ENCODE measurements at regions not wholly inside any gene's neighbourhood (a gene's known extent, or its start where the extent isn't known, plus 50 kb on each side); places are given as distances from the start of the nearest gene placed in this dataset.

- Histone ChIP-seq H3K27me3 (ENCODE audit: control insufficient read depth in 3 of 3, insufficient read depth in 3 of 3, low read length in 2 of 3) (no peaks in the 10 kb centered on the region), H3K9me3 (ENCODE audit: control insufficient read depth in 4 of 4, insufficient read depth in 3 of 4, low read length in 3 of 4) (no peaks in the 10 kb centered on the region), H3K27ac (ENCODE audit: low read depth in 1 of 2, low read length in 1 of 2) (no peak overlapping the region), H3K9ac (ENCODE audit: insufficient read depth in 1 of 2, low read length in 2 of 2) (no peak overlapping the region), H3K4me1 (ENCODE audit: control insufficient read depth in 5 of 5, insufficient read depth in 5 of 5, low read length in 5 of 5) (peaks cover 4 to 30% (median 18%) of the 10 kb centered on the region in 5 donors), H3K4me3 (no peak overlapping the region), H3K36me3 (ENCODE audit: control insufficient read depth in 4 of 4, insufficient read depth in 4 of 4, low read length in 4 of 4) (no peaks in the 10 kb centered on the region)
- WGBS, 2 donors: 95% methylated on average over 5 of the region's 5 CpGs
- ATAC-seq (ENCODE audit: insufficient read depth, low FRiP score) (no peak), DNase-seq (no peak)
- TF ChIP-seq, protein P1, sequence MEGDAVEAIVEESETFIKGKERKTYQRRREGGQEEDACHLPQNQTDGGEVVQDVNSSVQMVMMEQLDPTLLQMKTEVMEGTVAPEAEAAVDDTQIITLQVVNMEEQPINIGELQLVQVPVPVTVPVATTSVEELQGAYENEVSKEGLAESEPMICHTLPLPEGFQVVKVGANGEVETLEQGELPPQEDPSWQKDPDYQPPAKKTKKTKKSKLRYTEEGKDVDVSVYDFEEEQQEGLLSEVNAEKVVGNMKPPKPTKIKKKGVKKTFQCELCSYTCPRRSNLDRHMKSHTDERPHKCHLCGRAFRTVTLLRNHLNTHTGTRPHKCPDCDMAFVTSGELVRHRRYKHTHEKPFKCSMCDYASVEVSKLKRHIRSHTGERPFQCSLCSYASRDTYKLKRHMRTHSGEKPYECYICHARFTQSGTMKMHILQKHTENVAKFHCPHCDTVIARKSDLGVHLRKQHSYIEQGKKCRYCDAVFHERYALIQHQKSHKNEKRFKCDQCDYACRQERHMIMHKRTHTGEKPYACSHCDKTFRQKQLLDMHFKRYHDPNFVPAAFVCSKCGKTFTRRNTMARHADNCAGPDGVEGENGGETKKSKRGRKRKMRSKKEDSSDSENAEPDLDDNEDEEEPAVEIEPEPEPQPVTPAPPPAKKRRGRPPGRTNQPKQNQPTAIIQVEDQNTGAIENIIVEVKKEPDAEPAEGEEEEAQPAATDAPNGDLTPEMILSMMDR (IDR thresholded peaks at IDR 0.05; ENCODE audit: control extremely low read depth, extremely low read depth): no peak
Observed at GRCh38 chr10:78971094-78971682, 97.6 kb upstream of the ZMIZ1 start.

DNA sequence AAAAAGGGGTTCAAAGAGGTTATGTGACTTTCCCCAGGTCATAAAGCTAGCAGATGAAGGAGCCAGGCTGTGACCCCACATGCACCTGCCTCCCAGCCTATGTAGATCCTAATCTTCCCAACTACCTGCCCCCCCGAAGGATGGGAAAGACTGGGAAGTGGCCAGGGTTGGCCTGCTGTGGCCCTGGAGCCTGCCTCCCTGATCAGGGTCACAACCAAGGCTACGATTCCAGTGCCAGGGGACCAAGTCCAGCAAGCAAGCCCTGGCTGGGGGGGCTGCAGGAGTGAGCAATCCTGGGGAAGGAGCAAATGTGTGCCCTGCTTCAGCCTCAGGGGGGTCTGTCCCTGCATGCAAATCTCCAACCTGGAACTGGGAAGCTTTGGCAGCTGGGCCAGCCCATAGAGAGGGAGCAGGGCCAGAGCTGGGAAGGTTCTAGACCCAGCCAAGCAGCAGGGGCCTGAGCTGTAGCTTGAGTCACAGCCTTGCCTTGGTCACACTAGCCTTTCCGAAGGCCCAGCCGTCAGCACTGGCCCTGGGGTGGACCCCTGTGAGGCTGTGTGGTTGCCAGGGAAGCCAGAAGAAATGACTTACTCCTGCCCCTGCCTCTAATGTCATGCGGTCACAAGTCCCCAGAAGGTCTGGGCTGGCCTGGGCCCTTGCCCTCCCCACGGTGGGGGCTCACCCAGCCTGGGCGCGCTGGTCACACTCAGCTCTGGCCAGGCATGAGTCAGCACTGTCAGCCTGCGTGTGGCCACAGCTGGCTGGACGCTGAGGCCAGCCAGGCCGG is 96.4 kb upstream of the ZMIZ1 start:
- no peaks in the 10 kb centered on the region for H3K9me3 ChIP-seq (ENCODE audit: control insufficient read depth in 4 of 4, insufficient read depth in 3 of 4, low read length in 3 of 4)
- peak; percentile 30 for ATAC-seq (ENCODE audit: insufficient read depth, low FRiP score)

GRCh38 chr10:78972947-78973900 is 95.5 kb upstream of the ZMIZ1 start:
- DNase-seq: peak; percentile 93 to 98 (median 96)
- Histone ChIP-seq H3K36me3 (ENCODE audit: control insufficient read depth in 4 of 4, insufficient read depth in 4 of 4, low read length in 4 of 4) (no peaks in the 10 kb centered on the region), H3K27ac (ENCODE audit: low read depth in 1 of 2, low read length in 1 of 2) (peak overlapping the region; percentile 91 to 99), H3K9me3 (ENCODE audit: control insufficient read depth in 4 of 4, insufficient read depth in 3 of 4, low read length in 3 of 4) (no peaks in the 10 kb centered on the region), H3K4me3 (no peak overlapping the region), H3K9ac (ENCODE audit: insufficient read depth in 1 of 2, low read length in 2 of 2) (peak overlapping the region; percentile 56 to 86), H3K4me1 (ENCODE audit: control insufficient read depth in 5 of 5, insufficient read depth in 5 of 5, low read length in 5 of 5) (peaks cover 4 to 40% (median 20%) of the 10 kb centered on the region in 5 donors), H3K27me3 (ENCODE audit: control insufficient read depth in 3 of 3, insufficient read depth in 3 of 3, low read length in 2 of 3) (no peaks in the 10 kb centered on the region)
- TF ChIP-seq, protein P1 (IDR thresholded peaks at IDR 0.05; ENCODE audit: control extremely low read depth, extremely low read depth): no peak
- peak; percentile 69 for ATAC-seq (ENCODE audit: insufficient read depth, low FRiP score)
- 8 to 17% methylated on average over 42 to 49 of the region's 49 CpGs for WGBS, 2 donors

More for the DNA sequence above, 96.4 kb upstream of the ZMIZ1 start:
- no peak overlapping the region for H3K4me3 ChIP-seq
- H3K9ac ChIP-seq (ENCODE audit: insufficient read depth in 1 of 2, low read length in 2 of 2): no peak overlapping the region
- peak in 2 of 3 donors; percentile 56 to 76 for DNase-seq
- no peaks in the 10 kb centered on the region for H3K36me3 ChIP-seq (ENCODE audit: control insufficient read depth in 4 of 4, insufficient read depth in 4 of 4, low read length in 4 of 4)
- TF ChIP-seq, protein P1 (IDR thresholded peaks at IDR 0.05; ENCODE audit: control extremely low read depth, extremely low read depth): no peak
- peaks cover 4 to 33% (median 18%) of the 10 kb centered on the region in 5 donors for H3K4me1 ChIP-seq (ENCODE audit: control insufficient read depth in 5 of 5, insufficient read depth in 5 of 5, low read length in 5 of 5)
- WGBS, 2 donors: 60 to 71% methylated on average over 11 of the region's 11 CpGs
- H3K27me3 ChIP-seq (ENCODE audit: control insufficient read depth in 3 of 3, insufficient read depth in 3 of 3, low read length in 2 of 3): no peaks in the 10 kb centered on the region
- H3K27ac ChIP-seq (ENCODE audit: low read depth in 1 of 2, low read length in 1 of 2): peak overlapping the region; percentile 91 to 99

Data from lung (tissue), 11 donors.